Lung (tissue), 11 donors: ENCODE measurements at regions not wholly inside any gene's neighbourhood (a gene's known extent, or its start where the extent isn't known, plus 50 kb on each side); places are given as distances from the start of the nearest gene placed in this dataset.

ENCODE experiments used
- ATAC-seq: fragments of 200-7000 bp; cut with Tn5 transposase; one replicate; pipeline ENCODE4 v1.9.1; 2020; ENCODE audit warnings: moderate number of reproducible peaks; ENCODE audit not compliant: insufficient read depth, low FRiP score
- DNase-seq, 3 donors: peaks; one replicate each; pipeline ENCODE4 v3.0.0-alpha.2; 2013 to 2017
- H3K27ac ChIP-seq, 2 donors: one replicate each; pipeline ENCODE4 v1.5.1; 2013; ENCODE audit warnings: mild to moderate bottlenecking in 2 of 2, moderate library complexity in 2 of 2, control low read depth in 1 of 2, inconsistent platforms in 1 of 2, low read depth in 1 of 2, low read length in 1 of 2
- H3K27me3 ChIP-seq, 3 donors: one replicate each; pipeline ENCODE4 v1.5.1; 2013; ENCODE audit warnings: low read length in 2 of 3; ENCODE audit not compliant: control insufficient read depth in 3 of 3, insufficient read depth in 3 of 3
- H3K36me3 ChIP-seq, 4 donors: one replicate each; pipeline ENCODE4 v1.5.1; 2013; ENCODE audit warnings: low read length in 4 of 4, mild to moderate bottlenecking in 1 of 4, moderate library complexity in 1 of 4; ENCODE audit not compliant: control insufficient read depth in 4 of 4, insufficient read depth in 4 of 4
- H3K4me1 ChIP-seq, 5 donors: one replicate each; pipeline ENCODE4 v1.5.1; 2013; ENCODE audit warnings: low read length in 5 of 5, mild to moderate bottlenecking in 2 of 5, moderate library complexity in 1 of 5; ENCODE audit not compliant: control insufficient read depth in 5 of 5, insufficient read depth in 5 of 5
- H3K4me3 ChIP-seq: one replicate; pipeline ENCODE4 v1.5.1; 2013; ENCODE audit warnings: mild to moderate bottlenecking, control low read depth, moderate library complexity
- H3K9ac ChIP-seq, 2 donors: one replicate each; pipeline ENCODE4 v1.5.1; 2013; ENCODE audit warnings: low read length in 2 of 2, control low read depth in 1 of 2; ENCODE audit not compliant: insufficient read depth in 1 of 2
- H3K9me3 ChIP-seq, 4 donors: one replicate each; pipeline ENCODE4 v1.5.1; 2013; ENCODE audit warnings: low read length in 3 of 4, mild to moderate bottlenecking in 1 of 4, moderate library complexity in 1 of 4; ENCODE audit not compliant: control insufficient read depth in 4 of 4, insufficient read depth in 3 of 4
- CTCF ChIP-seq: IDR thresholded peaks from 2 replicates; pipeline ENCODE4 v1.5.1; 2012; ENCODE audit warnings: mild to moderate bottlenecking; ENCODE audit errors: control extremely low read depth, extremely low read depth
- WGBS, 2 donors: extraction: QIAGEN DNeasy Blood & Tissue Kit; methylation state at CpG; one replicate each; pipeline ENCODE4 v1.1.7; 2013; 5-methylcytosine and 5-hydroxymethylcytosine counted together
- donor health status: control.
- donor health status: control.
- donor health status: Bipolar disorder and iron deficiency.
- donor health status: healthy.
- donor health status: DM: yes; HTN: yes; CAD: no.

- ATAC-seq (no peak), DNase-seq (no peak)
- Histone ChIP-seq H3K9me3 (peaks cover 0 to 5% (median 0%) of the 10 kb centered on the region in 4 donors), H3K4me3 (no peak overlapping the region), H3K4me1 (no peaks in the 10 kb centered on the region), H3K9ac (no peak overlapping the region), H3K36me3 (no peaks in the 10 kb centered on the region), H3K27ac (no peak overlapping the region), H3K27me3 (no peaks in the 10 kb centered on the region)
- 82 to 84% methylated on average over 7 of the region's 7 CpGs for WGBS, 2 donors
- TF ChIP-seq CTCF: no peak
Observed at GRCh38 chr5:3542769-3543168, 52.9 kb upstream of the IRX1 start.

GRCh38 chr5:3542158-3542557, 53.5 kb upstream of the IRX1 start:
- DNase-seq: no peak
- no peaks in the 10 kb centered on the region for H3K4me1 ChIP-seq
- H3K9ac ChIP-seq: no peak overlapping the region
- no peak for ATAC-seq
- H3K9me3 ChIP-seq: peaks cover 0 to 5% (median 0%) of the 10 kb centered on the region in 4 donors
- H3K4me3 ChIP-seq: no peak overlapping the region
- TF ChIP-seq CTCF: no peak
- H3K27ac ChIP-seq: no peak overlapping the region
- 74 to 82% methylated on average over 3 of the region's 3 CpGs for WGBS, 2 donors
- no peaks in the 10 kb centered on the region for H3K27me3 ChIP-seq
- no peaks in the 10 kb centered on the region for H3K36me3 ChIP-seq

GRCh38 chr5:3538886-3539285, 56.7 kb upstream of the IRX1 start:
- no peak overlapping the region for H3K4me3 ChIP-seq
- H3K36me3 ChIP-seq: no peaks in the 10 kb centered on the region
- ATAC-seq (no peak), DNase-seq (no peak)
- no peak overlapping the region for H3K27ac ChIP-seq
- no peaks in the 10 kb centered on the region for H3K27me3 ChIP-seq
- no peaks in the 10 kb centered on the region for H3K4me1 ChIP-seq
- 85 to 90% methylated on average over 8 of the region's 8 CpGs for WGBS, 2 donors
- peaks cover 0 to 7% (median 0%) of the 10 kb centered on the region in 4 donors for H3K9me3 ChIP-seq
- H3K9ac ChIP-seq: no peak overlapping the region
- TF ChIP-seq CTCF: no peak

- H3K36me3 ChIP-seq: no peaks in the 10 kb centered on the region
- WGBS, 2 donors: 92% methylated on average over 8 of the region's 8 CpGs
- H3K9ac ChIP-seq: no peak overlapping the region
- H3K9me3 ChIP-seq: peaks cover 0 to 2% (median 0%) of the 10 kb centered on the region in 4 donors
- no peaks in the 10 kb centered on the region for H3K27me3 ChIP-seq
- no peaks in the 10 kb centered on the region for H3K4me1 ChIP-seq
- no peak for TF ChIP-seq CTCF
- no peak overlapping the region for H3K4me3 ChIP-seq
- no peak for DNase-seq
- no peak overlapping the region for H3K27ac ChIP-seq
- no peak for ATAC-seq
Observed at GRCh38 chr5:3537942-3538341, 57.7 kb upstream of the IRX1 start.
